ENCODE measurements at regions not wholly inside any gene's neighbourhood (a gene's known extent, or its start where the extent isn't known, plus 50 kb on each side); places are given as distances from the start of the nearest gene placed in this dataset.

- TF ChIP-seq ZSCAN4 (tag by site-specific recombination; IDR thresholded peaks at IDR 0.05) (no peak), KLF1 (tag by site-specific recombination; IDR thresholded peaks at IDR 0.05) (peak; percentile 50), PATZ1 (tag by site-specific recombination; IDR thresholded peaks at IDR 0.05) (no peak), ZFP69B (tag by site-specific recombination; IDR thresholded peaks at IDR 0.05) (no peak), ZFP3 (tag by site-specific recombination; IDR thresholded peaks at IDR 0.05; ENCODE audit: low read depth) (no peak), ELK4 (IDR thresholded peaks at IDR 0.05; ENCODE audit: borderline replicate concordance, low read depth, low read length) (no peak), ZNF18 (tag by site-specific recombination; IDR thresholded peaks at IDR 0.05) (no peak), ZNF138 (tag by site-specific recombination; IDR thresholded peaks at IDR 0.05; ENCODE audit: borderline replicate concordance) (no peak), TRIM28 (IDR thresholded peaks at IDR 0.05; ENCODE audit: borderline replicate concordance, low read length) (0 out of 2 replicates have a peak, but pooled peaks have one; percentile 54), ZSCAN23 (tag by site-specific recombination; IDR thresholded peaks at IDR 0.05) (no peak), ZNF580 (tag by site-specific recombination; IDR thresholded peaks at IDR 0.05) (no peak), ZNF626 (tag by site-specific recombination; IDR thresholded peaks at IDR 0.05) (no peak), SP3 (tag by site-specific recombination; IDR thresholded peaks at IDR 0.05) (no peak), ZNF596 (tag by site-specific recombination; IDR thresholded peaks at IDR 0.05) (no peak), IKZF3 (tag by site-specific recombination; IDR thresholded peaks at IDR 0.05) (no peak), ZNF514 (tag by site-specific recombination; IDR thresholded peaks at IDR 0.05) (no peak), GLI4 (tag by site-specific recombination; IDR thresholded peaks at IDR 0.05) (no peak), TCF7L2 (IDR thresholded peaks at IDR 0.05; ENCODE audit: borderline replicate concordance, low read depth, low read length) (no peak), ZNF19 (tag by site-specific recombination; IDR thresholded peaks at IDR 0.05; ENCODE audit: low read depth) (no peak), ZNF274 (IDR thresholded peaks at IDR 0.05; ENCODE audit: low read length) (no peak), ZNF274 (tag by site-specific recombination; IDR thresholded peaks at IDR 0.05; ENCODE audit: borderline replicate concordance) (no peak), SCRT1 (tag by site-specific recombination; IDR thresholded peaks at IDR 0.05; ENCODE audit: borderline replicate concordance) (no peak), ZNF16 (tag by site-specific recombination; IDR thresholded peaks at IDR 0.05; ENCODE audit: low read depth) (no peak), ZNF792 (tag by site-specific recombination; IDR thresholded peaks at IDR 0.05) (no peak), ZBTB20 (tag by site-specific recombination; IDR thresholded peaks at IDR 0.05) (no peak), ZNF248 (tag by site-specific recombination; IDR thresholded peaks at IDR 0.05) (no peak), ZBTB17 (tag by site-specific recombination; IDR thresholded peaks at IDR 0.05) (no peak), ZFP41 (tag by site-specific recombination; IDR thresholded peaks at IDR 0.05; ENCODE audit: borderline replicate concordance) (no peak), ZNF354C (tag by site-specific recombination; IDR thresholded peaks at IDR 0.05; ENCODE audit: borderline replicate concordance, low read depth) (no peak), SP2 (tag by site-specific recombination; IDR thresholded peaks at IDR 0.05) (no peak), ZNF544 (tag by site-specific recombination; IDR thresholded peaks at IDR 0.05) (no peak), ZNF280C (tag by site-specific recombination; IDR thresholded peaks at IDR 0.05) (no peak)
These were observed 266.8 kb downstream of the NDUFA10 start (continued) for GRCh38 chr2:239758279-239758877.

Data from HEK293 (cell line).